ENCODE measurements at regions not wholly inside any gene's neighbourhood (a gene's known extent, or its start where the extent isn't known, plus 50 kb on each side); places are given as distances from the start of the nearest gene placed in this dataset.

- TF ChIP-seq EZH2 (IDR thresholded peaks at IDR 0.05) (no peak), POLR2AphosphoS5 (IDR thresholded peaks at IDR 0.05; ENCODE audit: borderline replicate concordance, low read depth, low read length) (no peak)
Measured at GRCh38 chr6:22642254-22642653, 72.9 kb downstream of the HDGFL1 start.
